DND-41 (cell line): ENCODE measurements at regions not wholly inside any gene's neighbourhood (a gene's known extent, or its start where the extent isn't known, plus 50 kb on each side); places are given as distances from the start of the nearest gene placed in this dataset.

Experiments used
- CTCF ChIP-seq: IDR thresholded peaks from 2 replicates; pipeline ENCODE4 v1.5.1; 2012; ENCODE audit warnings: borderline replicate concordance, low read length, moderate library complexity, mild to moderate bottlenecking; ENCODE audit not compliant: poor library complexity, severe bottlenecking; ENCODE audit errors: extremely low read depth
- EZH2 ChIP-seq: IDR thresholded peaks from 3 replicates; pipeline ENCODE4 v1.6.1; 2012; ENCODE audit warnings: borderline replicate concordance, low read depth, mild to moderate bottlenecking, moderate library complexity, low read length, inconsistent platforms; ENCODE audit not compliant: severe bottlenecking

DNA sequence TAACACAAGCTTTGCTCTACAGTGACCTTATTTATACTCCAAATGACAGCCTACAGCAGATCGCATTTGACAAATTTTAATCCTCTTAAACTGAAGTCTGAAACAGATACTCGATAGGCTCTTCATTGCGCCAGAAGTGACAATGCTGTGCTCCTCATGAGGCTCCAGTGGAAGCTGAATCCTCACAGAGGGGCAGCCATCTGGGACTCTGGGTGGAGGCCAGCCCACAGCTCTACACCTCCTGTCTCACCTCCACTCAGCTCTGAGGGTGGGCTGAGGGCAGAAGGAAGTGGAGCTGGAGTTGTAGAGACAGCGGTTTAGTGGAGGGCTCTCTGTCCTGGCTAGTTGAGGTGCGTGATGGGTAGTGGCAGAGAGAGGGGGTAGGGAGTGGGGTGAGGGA lies 283.3 kb upstream of the ANKRD55 start:
- TF ChIP-seq CTCF: no peak
- TF ChIP-seq EZH2: no peak
